ENCODE measurements at regions not wholly inside any gene's neighbourhood (a gene's known extent, or its start where the extent isn't known, plus 50 kb on each side); places are given as distances from the start of the nearest gene placed in this dataset.
A peak's percentile ranks its signal among the peaks of the same experiment; 100 is the strongest.

DNA sequence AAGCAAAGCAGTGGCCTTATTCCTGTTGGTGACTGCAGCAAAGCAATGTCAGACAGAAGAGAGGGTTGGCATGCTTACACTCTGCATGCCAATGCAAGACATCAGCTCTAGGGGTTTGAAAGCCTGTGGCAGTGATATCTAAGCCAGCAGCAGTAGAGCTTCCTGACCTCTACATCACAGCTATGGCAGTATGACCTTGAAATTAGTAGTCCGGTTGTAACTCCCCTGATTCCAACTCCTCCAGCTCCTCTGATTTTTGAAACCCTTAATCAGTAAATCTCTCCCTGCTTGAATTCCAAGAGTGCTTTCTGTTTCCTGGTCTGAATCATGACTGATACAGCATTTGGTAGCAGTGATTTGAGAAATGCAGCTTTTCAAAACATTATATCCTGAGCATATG is 60.0 kb upstream of the LRP1B start:
- Histone ChIP-seq H3K27ac (ENCODE audit: low read depth, low read length) (no peak overlapping the region), H3K36me3 (ENCODE audit: insufficient read depth, low read length) (no peaks in the 10 kb centered on the region), H2AFZ (ENCODE audit: low read length, unreplicated experiment) (peak overlapping the region; percentile 6), H3K79me2 (ENCODE audit: control insufficient read depth, insufficient read depth, low read length, unreplicated experiment) (no peaks in the 10 kb centered on the region), H3K27me3 (ENCODE audit: insufficient read depth, low read length) (no peaks in the 10 kb centered on the region), H3K4me3 (ENCODE audit: low read depth, low read length) (no peak overlapping the region), H3K4me1 (ENCODE audit: control insufficient read depth, insufficient read depth, low read length, unreplicated experiment) (peaks cover 7% of the 10 kb centered on the region)

DNA sequence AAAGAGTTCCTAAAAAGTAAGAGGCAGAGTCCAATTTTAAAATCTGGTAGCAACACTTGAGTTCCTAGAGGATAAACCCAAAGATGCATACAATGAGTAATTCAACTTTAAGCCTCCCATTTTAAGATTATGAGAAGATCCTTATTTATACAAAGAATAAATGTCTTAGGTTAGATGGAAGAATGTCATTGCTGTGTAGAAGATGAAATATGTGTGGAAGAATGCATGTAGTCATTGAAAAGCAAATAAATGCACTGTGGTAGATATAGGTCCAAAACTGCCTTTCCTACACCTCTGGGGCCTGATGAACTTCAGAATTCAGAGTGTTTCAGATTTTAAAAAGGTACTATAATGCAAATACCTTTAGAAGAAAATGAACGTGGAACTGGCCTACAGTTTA is 58.7 kb upstream of the LRP1B start:
- no peak overlapping the region for H3K27ac ChIP-seq (ENCODE audit: low read depth, low read length)
- H3K36me3 ChIP-seq (ENCODE audit: insufficient read depth, low read length): no peaks in the 10 kb centered on the region

DNA sequence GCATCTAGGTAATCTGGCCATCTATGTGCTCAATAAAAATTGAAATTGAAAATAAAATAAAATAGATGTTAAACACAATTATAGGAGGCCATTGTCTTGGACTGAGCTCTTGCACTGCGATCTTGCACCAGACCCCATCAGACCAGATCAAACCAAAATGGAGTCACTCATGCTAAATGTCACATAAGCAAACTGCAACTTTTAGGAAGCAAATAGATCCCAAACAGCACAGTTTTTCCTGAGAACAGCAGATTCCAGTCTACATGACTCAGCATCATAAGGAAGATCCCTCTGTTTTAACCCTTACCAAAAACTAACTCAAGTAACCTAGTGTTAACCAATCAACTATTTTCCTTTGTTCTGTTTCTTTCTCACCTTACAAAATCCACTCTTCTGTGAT is 57.7 kb upstream of the LRP1B start:
- H3K79me2 ChIP-seq (ENCODE audit: control insufficient read depth, insufficient read depth, low read length, unreplicated experiment): no peaks in the 10 kb centered on the region
- no peak overlapping the region for H2AFZ ChIP-seq (ENCODE audit: low read length, unreplicated experiment)
- peaks cover 12% of the 10 kb centered on the region for H3K4me1 ChIP-seq (ENCODE audit: control insufficient read depth, insufficient read depth, low read length, unreplicated experiment)
- H3K36me3 ChIP-seq (ENCODE audit: insufficient read depth, low read length): no peaks in the 10 kb centered on the region
- H3K27me3 ChIP-seq (ENCODE audit: insufficient read depth, low read length): no peaks in the 10 kb centered on the region
- H3K4me3 ChIP-seq (ENCODE audit: low read depth, low read length): no peak overlapping the region
- no peak overlapping the region for H3K27ac ChIP-seq (ENCODE audit: low read depth, low read length)

More for the DNA sequence above, 58.7 kb upstream of the LRP1B start:
- no peak overlapping the region for H3K4me3 ChIP-seq (ENCODE audit: low read depth, low read length)
- no peak overlapping the region for H2AFZ ChIP-seq (ENCODE audit: low read length, unreplicated experiment)
- H3K4me1 ChIP-seq (ENCODE audit: control insufficient read depth, insufficient read depth, low read length, unreplicated experiment): peaks cover 12% of the 10 kb centered on the region
- no peaks in the 10 kb centered on the region for H3K79me2 ChIP-seq (ENCODE audit: control insufficient read depth, insufficient read depth, low read length, unreplicated experiment)
- no peaks in the 10 kb centered on the region for H3K27me3 ChIP-seq (ENCODE audit: insufficient read depth, low read length)

DNA sequence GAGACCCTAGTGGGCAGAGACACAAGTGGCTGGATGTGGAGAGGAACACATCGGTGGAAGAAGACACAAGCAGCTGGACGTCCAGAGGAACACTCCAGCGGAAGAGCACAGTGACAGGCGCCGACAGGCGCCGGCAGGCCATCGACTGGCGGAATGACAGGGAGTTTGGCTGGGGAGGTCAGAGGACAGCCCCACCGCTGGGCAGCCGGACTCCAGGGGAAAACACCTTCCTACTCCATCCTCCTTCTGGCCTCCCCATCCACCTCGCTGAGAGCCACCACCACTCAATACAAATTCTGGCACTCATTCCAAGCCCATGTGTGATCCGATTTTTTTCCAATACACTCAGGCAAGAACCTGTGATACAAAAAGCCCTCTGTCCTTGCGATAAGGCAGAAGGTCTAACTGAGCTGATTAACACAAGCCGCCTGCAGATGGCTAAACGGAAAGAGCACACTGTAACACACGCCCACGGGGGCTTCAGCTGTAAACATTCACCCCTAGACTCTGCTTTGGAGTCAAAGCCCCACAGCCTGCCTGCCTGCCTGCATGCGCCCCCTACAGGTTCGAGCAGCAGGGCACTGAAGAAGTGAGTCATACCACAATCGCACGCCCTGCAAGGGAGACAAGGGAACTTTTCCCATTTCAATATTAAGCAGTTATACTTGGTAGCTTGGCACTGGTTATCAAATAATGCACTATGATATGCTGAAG is 50.2 kb upstream of the LRP1B start:
- Histone ChIP-seq H3K79me2 (ENCODE audit: control insufficient read depth, insufficient read depth, low read length, unreplicated experiment) (no peaks in the 10 kb centered on the region), H3K4me3 (ENCODE audit: low read depth, low read length) (no peak overlapping the region), H3K36me3 (ENCODE audit: insufficient read depth, low read length) (no peaks in the 10 kb centered on the region), H2AFZ (ENCODE audit: low read length, unreplicated experiment) (no peak overlapping the region), H3K27ac (ENCODE audit: low read depth, low read length) (no peak overlapping the region), H3K27me3 (ENCODE audit: insufficient read depth, low read length) (no peaks in the 10 kb centered on the region), H3K4me1 (ENCODE audit: control insufficient read depth, insufficient read depth, low read length, unreplicated experiment) (peaks cover 5% of the 10 kb centered on the region)

Data from ACC112 (cell line).